NCI-H1048 (cell line): ENCODE measurements at regions not wholly inside any gene's neighbourhood (a gene's known extent, or its start where the extent isn't known, plus 50 kb on each side); places are given as distances from the start of the nearest gene placed in this dataset.

Source experiments
- DNase-seq: peaks from one replicate; lab custom pipeline; 2025; lab: John Stamatoyannopoulos, UW

DNA sequence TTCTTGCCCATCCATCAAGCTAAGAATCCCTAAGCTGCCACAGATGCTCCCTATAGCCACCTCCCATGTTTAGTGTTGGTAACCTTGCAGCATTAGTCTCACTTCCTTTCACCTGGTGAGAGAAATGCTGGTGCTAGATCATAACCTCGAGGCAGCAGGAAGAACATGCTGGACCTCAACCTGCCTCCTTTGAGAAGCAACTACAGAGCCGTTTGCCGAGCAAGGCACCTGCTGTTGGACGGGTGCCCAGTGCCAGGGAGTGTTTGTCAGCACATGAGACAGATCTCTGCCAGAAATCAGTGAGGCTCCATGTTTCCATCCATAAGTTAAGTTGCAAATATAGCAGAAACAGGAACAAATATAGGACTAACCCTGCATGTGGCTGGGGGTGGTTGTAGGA, 955.7 kb downstream of the TUSC7 start:
- no peak for DNase-seq

DNA sequence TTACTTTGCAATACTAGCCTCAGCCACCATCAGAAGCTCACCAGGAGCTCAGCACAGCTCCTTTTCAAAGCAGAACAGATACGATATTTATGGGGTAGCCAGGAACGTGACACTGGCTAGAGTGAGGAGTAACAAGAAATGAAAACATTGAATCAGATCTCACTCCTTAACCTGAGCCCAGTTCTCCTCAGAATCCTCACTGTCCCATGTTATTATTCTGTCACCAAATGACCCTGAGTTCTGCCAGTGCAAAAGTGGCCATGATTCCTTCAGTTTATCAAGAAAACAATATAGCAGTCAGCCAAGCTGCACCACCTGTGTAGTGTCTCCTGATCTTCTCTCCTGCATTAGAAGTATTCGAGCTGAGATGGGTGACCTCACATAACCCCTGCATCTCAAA, 956.7 kb downstream of the TUSC7 start:
- no peak for DNase-seq

- no peak for DNase-seq
Observed at GRCh38 chr3:117666812-117667211, 957.2 kb downstream of the TUSC7 start.

DNA sequence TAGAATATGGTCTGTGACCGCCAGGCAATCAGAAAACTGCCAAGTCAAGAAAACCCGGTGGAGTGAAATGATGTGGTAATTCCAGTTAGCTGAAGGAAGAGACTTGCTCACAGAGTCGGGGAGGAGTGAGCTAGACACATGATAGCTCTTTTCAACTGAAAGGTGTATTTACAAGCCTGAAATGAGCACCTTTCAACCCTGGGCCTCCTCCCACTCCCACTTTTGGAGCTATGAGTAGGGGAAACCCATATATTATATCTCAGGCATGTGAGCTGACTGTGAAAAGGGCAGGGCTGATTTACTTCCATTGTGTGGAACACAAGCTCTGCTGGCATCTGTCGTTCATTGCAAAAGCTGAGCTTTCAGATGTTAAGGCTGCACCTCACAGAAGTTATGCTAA, 960.2 kb downstream of the TUSC7 start:
- DNase-seq: no peak

DNA sequence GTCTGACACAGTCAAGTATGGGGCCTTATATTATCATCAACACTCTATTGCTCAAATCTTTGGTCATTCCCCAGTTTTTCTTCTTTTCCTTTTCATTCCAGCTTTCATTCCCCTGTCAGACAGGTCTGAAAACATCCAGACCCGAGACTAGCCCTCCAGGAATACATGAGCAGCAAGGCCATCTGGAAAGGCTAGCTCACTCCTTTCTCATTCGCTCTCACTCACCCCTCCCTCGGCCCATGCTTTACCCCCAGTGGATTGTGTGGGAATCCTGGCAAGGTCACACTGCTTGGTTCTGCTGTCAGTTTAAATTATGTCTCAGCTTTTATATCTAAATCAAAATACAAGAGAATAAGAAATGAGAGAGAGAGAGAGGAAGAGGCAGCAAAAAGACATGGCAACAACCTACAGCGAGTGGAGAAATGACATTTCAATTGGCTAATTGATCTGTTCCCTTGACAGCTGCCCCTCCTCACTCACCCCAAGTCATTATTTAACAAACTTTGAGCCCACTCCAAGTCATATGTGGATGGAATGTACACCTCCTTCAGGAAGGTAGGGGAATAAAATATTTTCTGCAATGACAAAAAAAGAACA, 962.2 kb downstream of the TUSC7 start:
- no peak for DNase-seq

GRCh38 chr3:117674321-117674720, 964.7 kb downstream of the TUSC7 start:
- no peak for DNase-seq

DNA sequence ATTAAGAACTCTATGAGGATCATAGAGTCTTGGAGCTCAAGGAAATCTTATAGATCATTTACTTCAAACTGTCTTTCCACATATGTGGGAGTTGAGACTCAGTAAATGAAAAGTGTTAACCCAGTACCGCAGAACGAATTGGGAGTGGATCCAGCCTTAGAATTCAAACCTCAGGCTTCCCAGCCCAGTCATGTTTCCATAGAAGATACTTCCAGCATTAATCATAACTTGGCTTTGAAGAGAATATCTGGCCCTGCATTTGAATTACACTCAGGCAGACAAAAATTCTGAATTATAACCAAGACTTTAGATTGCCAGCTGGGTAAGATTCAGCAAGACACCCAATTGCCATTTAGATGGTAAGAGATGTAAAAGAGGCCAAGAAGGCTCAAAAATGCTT, 972.0 kb downstream of the TUSC7 start:
- DNase-seq: no peak

GRCh38 chr3:117687096-117687495, 977.5 kb downstream of the TUSC7 start:
- no peak for DNase-seq

DNA sequence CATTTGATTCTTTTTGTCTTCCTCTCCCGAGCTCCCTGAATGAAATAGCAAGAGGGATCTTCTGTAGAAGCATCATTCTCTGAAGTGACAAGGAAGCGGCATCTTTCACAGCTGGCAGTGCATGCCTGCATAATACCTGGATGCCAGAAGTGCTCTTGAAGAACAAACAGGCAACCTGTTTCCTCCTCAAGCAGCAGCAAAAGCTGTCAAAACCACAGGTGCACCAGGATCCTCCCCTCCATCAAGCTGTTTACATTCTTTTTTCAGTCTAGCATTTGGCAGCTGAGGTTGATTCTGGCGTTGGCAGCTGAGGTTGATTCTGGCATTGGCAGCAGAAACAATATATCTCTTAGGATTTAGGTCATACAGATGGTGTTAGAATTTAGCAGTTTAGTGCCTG, 979.0 kb downstream of the TUSC7 start:
- no peak for DNase-seq

DNA sequence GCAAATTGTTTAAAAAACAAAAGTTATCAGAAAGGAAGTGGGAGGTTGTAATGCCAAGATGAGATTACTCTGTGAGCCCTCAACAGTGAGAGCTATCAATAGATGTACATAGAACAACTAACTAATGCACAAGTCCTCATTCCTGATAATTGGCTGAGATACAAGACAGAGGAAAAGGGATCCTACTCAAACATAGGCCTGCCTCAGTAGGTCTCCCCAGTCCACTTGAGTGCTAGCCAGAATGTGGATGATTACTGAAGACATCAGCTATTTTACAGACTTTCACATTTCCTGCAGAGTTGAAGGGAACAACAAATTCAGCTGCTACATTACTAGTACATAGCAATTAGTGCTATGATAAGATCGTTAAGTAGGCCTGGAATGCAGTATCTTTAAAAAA, 981.9 kb downstream of the TUSC7 start:
- DNase-seq: no peak

DNA sequence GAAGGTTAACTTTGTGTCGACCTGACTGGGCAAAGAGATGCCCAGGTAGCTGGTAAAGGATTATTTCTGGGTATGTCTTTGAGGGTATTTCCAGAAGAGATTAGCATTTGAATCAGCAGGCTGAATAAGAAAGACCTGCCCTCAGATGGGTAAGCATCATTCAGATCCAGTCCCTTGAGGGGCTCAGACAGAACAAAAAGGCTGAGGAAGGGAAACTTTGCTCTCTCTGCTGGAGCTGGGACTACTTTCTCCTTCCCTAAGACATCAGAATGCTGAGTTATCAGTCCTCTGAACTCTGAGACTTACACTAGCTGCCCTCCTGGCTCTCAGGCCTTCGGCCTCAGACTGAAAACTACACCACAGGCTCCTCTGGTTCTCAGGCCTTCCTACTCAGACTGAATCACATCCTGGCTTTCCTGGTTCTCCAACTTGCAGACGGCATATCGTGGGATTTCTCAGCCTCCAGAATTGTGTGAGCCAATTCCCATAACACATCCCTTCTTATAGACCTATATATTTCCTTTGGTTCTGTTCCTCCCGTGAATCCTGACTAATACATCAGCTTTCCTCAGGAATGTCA, 982.9 kb downstream of the TUSC7 start:
- no peak for DNase-seq

DNA sequence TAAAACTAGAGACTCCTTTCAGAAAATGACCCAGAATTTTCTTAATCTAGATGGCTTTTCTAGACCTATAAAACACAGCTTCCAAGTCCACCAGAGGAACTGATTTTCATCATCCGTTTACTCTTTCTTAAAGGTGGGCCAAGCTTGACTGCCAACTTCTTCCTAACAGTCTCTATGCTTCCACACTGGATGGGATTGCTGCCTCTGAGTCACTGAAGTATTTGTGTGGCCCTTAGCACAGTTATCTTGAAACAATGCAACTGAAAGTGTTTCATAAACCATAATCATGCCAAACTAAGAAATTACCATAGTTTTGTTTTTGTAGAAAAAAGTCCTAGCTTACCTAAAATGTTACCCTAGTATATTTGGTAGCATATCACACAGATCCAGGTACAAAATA, 985.7 kb downstream of the TUSC7 start:
- DNase-seq: no peak

DNA sequence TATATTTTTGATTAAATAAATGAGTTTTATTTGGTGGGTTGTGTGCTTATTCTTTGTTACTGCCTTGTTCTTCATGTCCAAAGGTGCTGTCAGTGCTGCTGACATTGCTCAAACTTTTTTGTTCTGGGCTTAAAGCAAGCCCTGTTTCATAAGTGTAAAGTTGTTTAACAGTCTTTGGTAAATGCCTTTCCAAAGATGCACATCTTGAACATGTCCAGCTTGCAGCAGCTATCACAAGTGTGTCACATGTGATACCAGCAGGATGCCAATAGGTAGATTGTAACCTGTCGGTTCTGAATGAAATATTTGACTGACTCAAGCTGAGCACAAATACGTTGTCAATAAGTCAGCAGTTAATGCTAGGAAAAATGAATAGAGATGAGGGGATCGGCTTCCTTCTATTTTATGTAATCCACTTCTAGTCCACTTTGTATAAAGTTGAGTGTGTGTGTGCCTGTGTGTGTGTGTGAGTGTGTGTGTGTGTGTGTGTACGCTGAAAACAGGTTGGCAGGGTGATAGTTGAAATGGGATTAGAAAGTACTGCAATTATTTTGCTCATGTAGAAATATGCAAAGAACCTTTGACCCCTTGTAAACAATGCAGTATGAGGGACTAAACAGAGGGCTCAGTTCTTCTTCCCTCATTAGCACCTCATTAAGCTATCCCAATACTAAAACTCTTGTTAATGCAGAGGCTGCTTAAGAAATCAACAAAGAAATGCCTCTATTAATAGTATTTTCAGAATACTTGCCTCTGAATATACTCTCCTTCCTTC, 986.5 kb downstream of the TUSC7 start:
- DNase-seq: no peak

DNA sequence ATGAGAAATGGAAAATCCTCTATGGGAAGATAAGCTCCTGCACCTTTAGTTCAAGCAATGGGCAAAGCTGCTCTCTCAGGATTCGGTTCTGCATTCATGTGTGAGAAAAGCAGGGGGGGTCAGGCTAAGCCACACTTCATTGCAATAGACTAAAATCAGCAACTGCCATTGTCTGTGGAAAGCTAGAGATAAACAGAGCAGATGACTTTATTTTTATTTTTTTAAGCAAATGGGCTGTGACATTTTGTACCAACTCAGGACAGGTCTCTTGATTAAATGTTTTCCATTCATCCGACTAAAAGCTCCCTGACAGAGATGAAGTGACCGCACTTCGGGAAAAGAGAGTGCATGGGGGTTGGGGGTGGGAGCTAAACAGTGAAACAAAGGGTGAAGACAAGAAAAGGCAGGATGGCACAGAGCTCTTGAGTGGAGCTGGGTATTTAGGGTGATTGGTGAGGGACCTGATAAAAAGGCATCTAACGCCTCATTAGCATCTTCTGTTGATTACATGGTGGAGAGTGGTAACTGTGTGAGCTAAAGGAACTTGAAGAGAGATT, 987.4 kb downstream of the TUSC7 start:
- no peak for DNase-seq

GRCh38 chr3:117699058-117699457, 989.5 kb downstream of the TUSC7 start:
- DNase-seq: no peak

DNA sequence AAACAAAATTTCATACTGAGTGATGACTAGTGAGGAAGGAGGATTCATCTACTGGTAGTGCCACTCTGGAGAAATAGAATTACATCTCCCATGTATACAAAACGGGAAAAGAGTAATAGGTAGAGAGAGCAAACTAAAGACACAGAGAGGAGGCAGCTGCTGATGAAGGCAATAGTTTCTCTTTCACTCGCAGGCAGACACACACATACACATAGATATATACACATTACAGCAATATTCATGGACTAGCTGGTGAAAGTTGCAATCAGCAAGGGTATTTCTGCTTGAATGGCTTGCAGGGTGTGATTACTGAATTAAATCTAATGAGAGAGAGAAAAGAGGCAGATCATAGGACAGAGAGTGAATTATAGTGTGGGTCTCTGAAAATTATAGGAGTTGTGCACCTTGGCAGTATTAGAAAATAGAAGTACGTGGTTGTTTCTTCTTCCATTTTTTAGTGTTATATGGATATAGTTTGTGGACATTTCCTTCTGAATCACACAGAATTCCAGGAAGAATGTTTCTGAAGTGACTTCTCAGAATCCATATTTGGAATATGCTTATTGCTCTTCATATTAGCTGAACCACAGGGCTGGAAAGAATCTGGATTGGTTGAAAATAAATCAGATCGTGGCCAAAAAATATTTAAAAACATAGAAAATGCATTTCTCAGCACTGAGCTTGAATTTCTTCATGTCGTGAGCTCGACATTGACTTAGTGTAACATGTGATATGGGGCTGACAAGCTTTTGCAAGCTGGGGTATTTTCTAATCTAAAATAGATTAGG, 991.2 kb downstream of the TUSC7 start:
- DNase-seq: no peak

- DNase-seq: no peak
Observed at GRCh38 chr3:117705011-117705410, 995.4 kb downstream of the TUSC7 start.

GRCh38 chr3:117706037-117706436, 996.5 kb downstream of the TUSC7 start:
- no peak for DNase-seq

GRCh38 chr3:117706756-117707155, 997.2 kb downstream of the TUSC7 start:
- DNase-seq: no peak

- DNase-seq: no peak
Observed at GRCh38 chr3:117708601-117709000, 999.0 kb downstream of the TUSC7 start.

DNA sequence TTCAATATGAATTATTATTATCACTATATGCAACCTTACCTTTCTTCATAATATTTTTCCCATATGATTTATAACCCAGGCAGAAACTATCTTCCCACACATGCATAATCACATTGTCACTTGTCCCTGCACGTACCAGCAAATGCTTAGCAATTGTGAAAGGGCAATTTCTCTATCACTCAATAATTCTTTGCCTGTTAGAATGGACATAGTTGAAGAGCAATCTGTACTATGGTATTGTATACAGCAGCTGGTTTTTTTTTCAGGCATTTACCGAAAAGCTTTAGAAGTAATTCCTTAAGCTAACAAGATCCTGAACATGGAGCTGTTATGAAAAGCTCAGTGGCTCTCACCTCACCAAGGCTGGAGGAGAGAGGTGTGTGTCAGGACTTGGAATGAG, 999.5 kb downstream of the TUSC7 start:
- DNase-seq: no peak

- no peak for DNase-seq
Observed at GRCh38 chr3:117710501-117710900, 1000.9 kb downstream of the TUSC7 start.
